ENCODE measurements at regions not wholly inside any gene's neighbourhood (a gene's known extent, or its start where the extent isn't known, plus 50 kb on each side); places are given as distances from the start of the nearest gene placed in this dataset.

DNA sequence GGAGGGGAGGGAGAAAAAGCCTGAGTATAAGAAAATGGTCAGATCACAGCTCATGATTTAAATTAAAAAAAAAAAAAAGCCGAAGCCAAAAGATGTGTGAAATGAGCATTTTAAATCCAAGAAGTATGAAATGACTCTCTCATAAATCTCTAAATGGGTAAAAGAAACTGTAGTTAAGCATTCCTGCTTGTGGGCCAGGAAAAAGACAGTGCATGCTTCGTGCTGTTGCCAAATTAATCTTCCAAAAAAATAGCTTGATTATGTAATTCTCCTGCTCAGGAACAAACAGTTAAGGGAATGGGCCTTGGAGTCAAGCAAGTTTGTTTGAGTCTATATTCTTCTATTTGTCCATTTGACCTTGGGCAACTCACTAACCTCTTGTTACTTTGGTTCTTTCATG, 325.4 kb upstream of the SEL1L start:
- Histone ChIP-seq H2AFZ (ENCODE audit: low read length) (no peak overlapping the region), H3K36me3 (ENCODE audit: insufficient read depth, low read length) (no peaks in the 10 kb centered on the region), H3K79me2 (ENCODE audit: insufficient read depth, low read length) (no peaks in the 10 kb centered on the region), H3K27me3 (ENCODE audit: insufficient read depth, low read length) (no peaks in the 10 kb centered on the region), H3K4me2 (ENCODE audit: low read length) (no peak overlapping the region), H3K9me2 (ENCODE audit: low read depth, low read length) (no peaks in the 10 kb centered on the region), H3K9me3 (ENCODE audit: low read length) (no peaks in the 10 kb centered on the region), H4K20me1 (ENCODE audit: insufficient read depth, low read length) (no peaks in the 10 kb centered on the region), H3K27ac (ENCODE audit: low read depth, low read length, poor library complexity, severe bottlenecking) (no peak overlapping the region), H3K9ac (ENCODE audit: low read length) (no peak overlapping the region), H3K4me1 (ENCODE audit: insufficient read depth, low read length, severe bottlenecking) (no peaks in the 10 kb centered on the region), H3F3A (ENCODE audit: insufficient read depth, low read length) (no peaks in the 10 kb centered on the region), H3K4me3 (ENCODE audit: low read depth, low read length, poor library complexity, severe bottlenecking) (no peak overlapping the region)
- TF ChIP-seq, protein P1, sequence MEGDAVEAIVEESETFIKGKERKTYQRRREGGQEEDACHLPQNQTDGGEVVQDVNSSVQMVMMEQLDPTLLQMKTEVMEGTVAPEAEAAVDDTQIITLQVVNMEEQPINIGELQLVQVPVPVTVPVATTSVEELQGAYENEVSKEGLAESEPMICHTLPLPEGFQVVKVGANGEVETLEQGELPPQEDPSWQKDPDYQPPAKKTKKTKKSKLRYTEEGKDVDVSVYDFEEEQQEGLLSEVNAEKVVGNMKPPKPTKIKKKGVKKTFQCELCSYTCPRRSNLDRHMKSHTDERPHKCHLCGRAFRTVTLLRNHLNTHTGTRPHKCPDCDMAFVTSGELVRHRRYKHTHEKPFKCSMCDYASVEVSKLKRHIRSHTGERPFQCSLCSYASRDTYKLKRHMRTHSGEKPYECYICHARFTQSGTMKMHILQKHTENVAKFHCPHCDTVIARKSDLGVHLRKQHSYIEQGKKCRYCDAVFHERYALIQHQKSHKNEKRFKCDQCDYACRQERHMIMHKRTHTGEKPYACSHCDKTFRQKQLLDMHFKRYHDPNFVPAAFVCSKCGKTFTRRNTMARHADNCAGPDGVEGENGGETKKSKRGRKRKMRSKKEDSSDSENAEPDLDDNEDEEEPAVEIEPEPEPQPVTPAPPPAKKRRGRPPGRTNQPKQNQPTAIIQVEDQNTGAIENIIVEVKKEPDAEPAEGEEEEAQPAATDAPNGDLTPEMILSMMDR (IDR thresholded peaks at IDR 0.05; ENCODE audit: low read length): no peak
- TF ChIP-seq EZH2 (IDR thresholded peaks at IDR 0.05; ENCODE audit: borderline replicate concordance, low read length): no peak

DNA sequence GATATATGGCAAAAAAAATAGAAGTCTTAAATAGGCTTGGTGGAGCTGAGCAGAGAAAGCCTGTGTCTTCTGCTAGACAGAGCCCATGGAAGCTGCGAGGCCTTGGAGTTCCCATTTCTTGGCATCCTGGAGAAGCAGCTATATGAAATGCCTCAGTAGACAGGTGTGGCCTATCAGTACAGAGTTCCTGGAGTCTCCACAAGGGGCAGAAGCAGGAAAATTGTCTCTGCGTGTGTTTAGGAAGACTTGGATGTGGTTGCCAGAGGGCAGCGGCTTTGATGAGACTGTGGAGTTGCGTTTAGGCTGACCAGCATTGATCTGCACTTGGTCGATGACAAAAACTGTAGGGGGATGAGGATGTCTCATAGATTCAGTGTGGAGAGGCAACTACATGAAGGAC, 334.5 kb upstream of the SEL1L start:
- Histone ChIP-seq H3K9me2 (ENCODE audit: low read depth, low read length) (no peaks in the 10 kb centered on the region), H3K27ac (ENCODE audit: low read depth, low read length, poor library complexity, severe bottlenecking) (no peak overlapping the region), H3K4me3 (ENCODE audit: low read depth, low read length, poor library complexity, severe bottlenecking) (no peak overlapping the region), H3K36me3 (ENCODE audit: insufficient read depth, low read length) (no peaks in the 10 kb centered on the region), H3K9me3 (ENCODE audit: low read length) (no peaks in the 10 kb centered on the region), H3F3A (ENCODE audit: insufficient read depth, low read length) (no peaks in the 10 kb centered on the region), H4K20me1 (ENCODE audit: insufficient read depth, low read length) (no peaks in the 10 kb centered on the region), H3K9ac (ENCODE audit: low read length) (no peak overlapping the region), H3K27me3 (ENCODE audit: insufficient read depth, low read length) (no peaks in the 10 kb centered on the region), H3K4me2 (ENCODE audit: low read length) (no peak overlapping the region), H2AFZ (ENCODE audit: low read length) (no peak overlapping the region), H3K4me1 (ENCODE audit: insufficient read depth, low read length, severe bottlenecking) (no peaks in the 10 kb centered on the region), H3K79me2 (ENCODE audit: insufficient read depth, low read length) (no peaks in the 10 kb centered on the region)
- TF ChIP-seq, protein P1 (IDR thresholded peaks at IDR 0.05; ENCODE audit: low read length): no peak
- no peak for TF ChIP-seq EZH2 (IDR thresholded peaks at IDR 0.05; ENCODE audit: borderline replicate concordance, low read length)

DNA sequence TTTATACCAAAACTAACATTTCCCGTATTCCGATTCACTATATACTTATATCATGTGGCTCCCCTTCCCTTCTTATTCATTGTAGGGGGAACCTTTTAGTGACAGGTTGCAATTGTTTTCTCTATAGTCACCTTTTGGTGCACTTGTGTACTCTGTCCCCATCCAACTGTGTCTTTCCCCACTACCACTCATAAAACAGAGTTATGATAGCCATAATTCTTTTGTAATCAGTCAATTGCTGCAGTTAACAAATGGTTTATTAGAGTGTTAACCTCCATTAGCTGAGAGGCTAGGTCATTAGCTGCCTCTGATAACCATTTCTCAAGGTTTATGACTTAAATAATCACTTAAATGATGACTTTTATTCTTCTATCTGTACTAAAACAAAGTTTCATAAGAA, 338.1 kb upstream of the SEL1L start:
- Histone ChIP-seq H3K4me1 (ENCODE audit: insufficient read depth, low read length, severe bottlenecking) (no peaks in the 10 kb centered on the region), H2AFZ (ENCODE audit: low read length) (no peak overlapping the region), H3K79me2 (ENCODE audit: insufficient read depth, low read length) (no peaks in the 10 kb centered on the region), H4K20me1 (ENCODE audit: insufficient read depth, low read length) (no peaks in the 10 kb centered on the region), H3K9me3 (ENCODE audit: low read length) (no peaks in the 10 kb centered on the region), H3K36me3 (ENCODE audit: insufficient read depth, low read length) (no peaks in the 10 kb centered on the region), H3F3A (ENCODE audit: insufficient read depth, low read length) (no peaks in the 10 kb centered on the region), H3K9ac (ENCODE audit: low read length) (no peak overlapping the region), H3K9me2 (ENCODE audit: low read depth, low read length) (no peaks in the 10 kb centered on the region), H3K4me3 (ENCODE audit: low read depth, low read length, poor library complexity, severe bottlenecking) (no peak overlapping the region), H3K4me2 (ENCODE audit: low read length) (no peak overlapping the region), H3K27me3 (ENCODE audit: insufficient read depth, low read length) (no peaks in the 10 kb centered on the region), H3K27ac (ENCODE audit: low read depth, low read length, poor library complexity, severe bottlenecking) (no peak overlapping the region)
- TF ChIP-seq EZH2 (IDR thresholded peaks at IDR 0.05; ENCODE audit: borderline replicate concordance, low read length): no peak
- TF ChIP-seq, protein P1 (IDR thresholded peaks at IDR 0.05; ENCODE audit: low read length): no peak
